Activated CD4-positive, alpha-beta T cell treated with anti-CD3 and anti-CD28 coated beads, Interleukin-2, amount 50 U/mL, for 48 hours (primary cell): ENCODE measurements at regions not wholly inside any gene's neighbourhood (a gene's known extent, or its start where the extent isn't known, plus 50 kb on each side); places are given as distances from the start of the nearest gene placed in this dataset.

ENCODE experiments used
- DNase-seq, 2 experiments: peaks; one replicate each; pipeline ENCODE4 v3.0.0-alpha.2; 2020

DNA sequence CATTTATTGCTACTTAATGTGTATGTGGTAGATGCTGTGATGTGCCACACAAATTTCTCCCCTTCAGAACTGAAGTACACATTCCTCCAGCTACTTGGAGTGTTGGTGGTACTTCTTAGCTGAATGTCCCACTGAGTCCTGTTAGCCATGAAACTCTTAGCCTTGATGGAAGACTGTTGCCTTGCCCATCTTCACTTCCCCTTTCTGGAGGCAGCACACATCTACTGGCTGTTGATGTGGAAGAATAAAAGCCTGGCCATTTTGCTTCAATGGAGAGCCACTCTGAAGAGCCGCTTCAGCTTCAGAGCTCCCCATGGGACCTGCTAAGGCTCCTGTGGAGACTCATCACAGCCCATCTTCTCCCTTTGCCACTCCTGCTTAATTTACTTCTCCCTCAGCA lies 157.7 kb upstream of the PITX2 start:
- no peak for DNase-seq

DNA sequence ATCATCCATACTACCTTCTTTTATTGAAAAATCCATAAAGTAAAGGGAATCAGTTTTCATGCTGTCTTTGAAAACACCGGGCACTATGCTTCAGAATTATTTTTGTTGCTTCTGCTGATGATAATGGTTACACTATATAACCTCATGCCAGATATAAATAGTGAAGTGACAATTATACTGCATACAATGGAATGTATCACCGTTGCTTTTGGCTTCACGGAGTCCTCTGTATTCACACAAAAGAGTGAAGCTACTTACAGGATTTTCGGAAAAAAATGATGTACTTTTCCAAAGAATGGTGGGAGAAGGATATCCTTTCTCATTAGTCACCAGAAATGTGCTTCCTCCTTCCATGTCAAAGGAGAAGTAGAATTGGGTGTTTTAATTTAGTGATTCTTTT lies 159.1 kb upstream of the PITX2 start:
- DNase-seq: no peak

DNA sequence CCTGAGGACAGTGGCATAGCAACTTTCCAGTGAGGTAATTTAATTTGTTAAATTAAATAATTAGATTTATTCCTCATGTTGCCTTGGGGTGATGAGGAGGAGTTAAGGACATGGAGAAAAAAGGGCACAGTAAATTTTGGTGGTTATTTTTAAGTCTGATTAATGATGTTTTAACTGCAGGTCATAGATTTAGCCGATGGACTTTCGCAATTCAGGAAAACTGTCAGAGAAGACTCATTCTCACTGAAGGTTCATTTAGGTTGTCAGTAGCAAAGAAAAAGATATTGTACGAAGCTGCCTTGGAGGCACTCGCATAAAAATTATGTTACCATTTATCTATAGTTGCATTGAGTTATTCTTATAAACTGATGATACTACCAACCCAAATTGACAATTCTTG lies 164.2 kb upstream of the PITX2 start:
- DNase-seq: no peak

DNA sequence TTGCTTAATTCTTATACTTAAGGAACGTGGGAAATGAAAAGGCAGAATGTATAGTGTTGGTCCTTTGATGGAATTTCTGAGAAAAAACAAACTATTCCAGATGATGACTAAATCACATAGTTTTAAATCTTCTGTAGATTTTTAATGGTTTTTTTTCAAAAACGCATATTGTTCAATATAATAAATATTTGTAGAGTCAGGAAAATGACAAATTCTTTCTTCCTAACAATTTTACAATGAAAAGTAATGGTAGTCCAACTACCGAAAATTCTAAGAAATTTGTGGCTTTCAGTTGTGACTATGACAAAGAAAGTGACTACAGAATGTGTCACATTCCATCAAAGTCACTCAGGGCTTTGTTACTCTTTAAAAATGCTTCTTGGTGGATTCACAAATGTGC lies 164.8 kb upstream of the PITX2 start:
- DNase-seq: no peak

DNA sequence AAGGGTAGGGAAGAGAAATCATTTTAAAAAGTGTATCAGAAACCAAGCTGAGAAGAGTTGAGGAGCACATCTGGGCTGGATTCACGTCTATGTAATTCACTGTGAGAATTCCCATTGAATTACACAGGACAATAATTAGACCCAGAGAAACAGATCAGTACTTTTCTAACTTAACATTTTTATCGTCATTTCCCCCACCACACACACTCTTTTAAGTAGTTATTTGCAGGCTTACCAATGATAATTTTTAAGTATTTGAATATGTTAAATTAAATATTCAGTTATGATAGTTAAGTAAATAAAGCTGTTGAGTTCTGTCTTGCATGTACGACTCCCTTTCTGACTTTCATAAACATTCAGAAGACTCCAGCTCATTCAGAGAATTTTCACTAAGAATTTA lies 165.4 kb upstream of the PITX2 start:
- DNase-seq: no peak

DNA sequence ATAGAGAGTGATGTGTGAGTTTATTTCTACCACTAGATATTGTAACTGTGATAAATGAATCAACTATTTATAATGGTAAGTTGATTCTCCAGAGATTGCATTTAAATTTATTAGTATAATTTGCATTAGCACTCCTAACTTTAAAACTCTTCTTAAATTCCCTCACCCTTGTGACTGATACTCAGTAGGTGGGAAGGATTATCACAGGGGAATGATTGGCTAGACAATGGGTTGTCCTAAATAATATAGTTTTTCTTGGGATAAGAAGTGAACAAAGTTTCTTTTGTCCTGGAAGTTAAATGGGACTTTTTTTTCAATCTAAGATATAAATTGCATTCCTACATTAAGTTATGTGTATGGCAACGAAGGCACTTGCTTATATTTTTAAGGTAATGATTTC lies 169.2 kb upstream of the PITX2 start:
- no peak for DNase-seq

DNA sequence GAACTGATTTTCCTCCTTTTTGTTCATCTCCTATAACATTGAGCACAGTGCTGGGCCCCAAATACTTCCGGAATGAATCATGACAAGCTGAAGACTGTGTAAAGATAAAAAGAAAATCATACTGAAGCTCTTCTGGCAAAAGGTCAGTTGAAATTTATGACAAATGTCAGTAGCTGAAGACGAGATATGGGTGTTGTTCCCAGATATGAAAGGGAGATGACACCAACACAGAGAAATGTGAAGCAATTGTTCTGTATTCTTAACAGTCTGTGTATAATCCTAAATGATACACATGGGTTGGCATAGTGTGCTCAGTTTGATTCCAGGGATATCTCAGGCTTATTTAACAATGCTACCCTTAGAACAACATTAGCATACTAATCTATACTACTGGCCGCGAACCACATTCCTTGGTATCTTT lies 170.5 kb upstream of the PITX2 start:
- no peak for DNase-seq

DNA sequence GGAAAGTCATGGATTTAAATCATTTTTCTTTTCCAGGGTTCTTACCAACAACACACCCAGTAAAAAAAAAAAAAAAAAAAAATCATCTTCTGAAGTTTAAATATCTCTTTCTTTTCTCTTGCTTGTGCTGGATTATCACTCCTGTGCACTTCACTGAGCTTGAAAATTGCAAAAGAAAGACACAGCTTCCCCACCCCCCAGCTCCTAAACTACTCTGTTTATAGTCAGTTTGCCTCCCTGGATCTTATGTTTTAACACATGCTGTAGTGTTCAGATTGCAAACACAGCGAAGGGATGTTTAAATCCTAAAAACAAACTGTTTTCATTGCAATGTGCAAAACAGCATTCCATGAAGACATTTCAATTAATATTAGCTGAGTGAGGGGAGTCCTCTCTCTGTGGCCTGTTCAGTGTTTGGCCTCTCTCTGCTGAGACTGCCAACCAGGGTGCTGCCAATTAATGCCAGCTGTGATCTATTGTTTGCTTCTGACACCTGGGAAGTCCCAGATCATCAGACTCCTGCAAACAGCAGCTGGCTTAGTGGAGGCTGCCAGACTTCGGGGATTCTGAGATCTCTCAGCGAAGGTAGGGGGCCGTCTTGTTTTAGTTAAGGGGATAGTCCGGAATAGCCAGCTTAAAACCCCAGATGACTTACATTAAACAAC lies 171.1 kb upstream of the PITX2 start:
- no peak for DNase-seq

DNA sequence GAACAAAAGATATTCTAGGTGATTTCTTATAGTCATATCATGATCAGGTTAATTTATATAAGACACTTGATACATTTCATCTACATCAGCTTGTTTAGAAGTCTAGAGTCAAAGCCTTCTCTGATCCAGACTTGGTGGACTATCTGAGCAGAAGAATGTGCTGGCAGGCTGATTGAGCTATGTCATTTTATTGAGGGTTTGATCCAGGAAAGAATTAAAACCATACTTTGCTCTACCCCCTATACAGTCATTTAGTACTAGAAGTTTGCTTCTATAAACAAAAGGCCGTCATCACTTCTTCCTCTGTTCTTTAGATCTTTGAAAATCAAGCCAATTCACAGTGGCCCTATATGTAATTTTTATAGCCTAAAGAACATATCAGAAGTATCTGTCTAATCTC lies 173.1 kb upstream of the PITX2 start:
- no peak for DNase-seq

DNA sequence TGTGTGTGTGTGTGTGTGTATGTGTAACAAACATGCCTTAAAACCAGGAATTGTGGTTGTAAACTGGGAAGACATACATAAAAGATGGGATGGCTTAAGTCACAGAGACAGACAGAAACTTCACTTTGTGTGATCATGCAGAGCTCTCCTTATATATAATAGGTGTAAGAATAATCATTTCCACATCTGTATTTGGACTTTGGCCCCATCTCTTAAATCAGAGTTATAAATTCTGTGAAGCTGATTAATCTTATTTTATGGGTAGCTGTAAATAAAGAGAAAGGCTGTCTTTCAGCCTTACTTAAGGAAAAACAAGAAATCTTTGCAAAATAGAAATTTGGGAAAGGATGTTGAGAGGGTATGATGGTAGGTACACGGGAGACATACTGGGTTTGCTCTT lies 174.6 kb upstream of the PITX2 start:
- DNase-seq: no peak

DNA sequence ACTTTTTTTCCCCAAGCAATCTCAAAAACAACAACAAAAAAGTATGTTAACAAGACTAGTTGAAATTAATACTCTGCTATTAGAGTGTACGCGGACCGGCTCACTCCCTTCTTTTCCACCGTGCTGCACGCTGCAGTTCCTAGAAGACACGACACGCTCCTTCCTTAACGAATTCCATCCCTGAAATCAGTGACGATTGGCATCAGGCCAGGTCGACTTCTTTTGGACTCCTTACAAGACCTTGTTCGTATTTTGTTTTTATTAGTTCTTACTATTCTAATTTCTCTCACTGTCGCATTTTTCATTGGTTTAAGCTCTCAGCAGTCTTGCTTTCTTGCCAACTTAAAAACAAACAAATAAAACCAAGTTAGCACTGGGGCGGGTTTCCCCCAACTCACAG lies 175.8 kb upstream of the PITX2 start:
- no peak for DNase-seq

DNA sequence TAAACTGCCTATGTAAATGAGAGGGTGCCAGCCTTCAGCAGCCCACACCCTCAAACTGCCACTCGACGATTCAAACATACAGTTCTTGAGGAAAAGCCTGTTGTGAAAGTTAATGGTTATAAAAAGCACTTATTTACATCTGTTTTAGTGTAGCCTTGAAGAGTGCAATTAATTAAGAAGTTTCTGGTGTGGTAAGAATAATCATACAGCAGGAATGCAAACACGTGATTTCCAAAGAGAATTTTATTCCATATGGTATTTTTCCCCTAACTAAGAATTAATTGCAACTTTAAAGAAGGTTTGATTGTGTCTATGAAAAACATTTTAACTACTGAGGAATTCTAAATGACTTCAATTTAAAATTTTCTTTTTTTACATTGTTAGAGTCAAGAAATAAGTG lies 176.3 kb upstream of the PITX2 start:
- no peak for DNase-seq

DNA sequence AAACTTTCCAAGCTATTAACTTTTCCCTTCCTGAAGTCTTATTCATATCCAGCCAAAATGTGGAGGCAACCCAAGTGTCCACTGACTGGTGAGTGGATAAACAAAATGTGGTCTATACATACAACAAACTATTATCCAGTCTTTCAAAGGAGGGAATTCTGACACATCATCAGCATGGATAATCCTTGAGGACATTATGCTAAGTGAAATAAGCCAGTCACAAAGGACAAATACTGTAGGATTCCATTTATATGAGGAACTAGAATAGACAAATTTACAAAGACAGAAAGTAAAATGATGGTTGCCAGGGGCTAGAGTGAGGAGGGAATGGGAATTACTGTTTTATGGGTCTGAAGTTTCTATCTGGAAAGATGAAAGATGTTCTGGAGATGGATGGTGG lies 178.7 kb upstream of the PITX2 start:
- DNase-seq: no peak

DNA sequence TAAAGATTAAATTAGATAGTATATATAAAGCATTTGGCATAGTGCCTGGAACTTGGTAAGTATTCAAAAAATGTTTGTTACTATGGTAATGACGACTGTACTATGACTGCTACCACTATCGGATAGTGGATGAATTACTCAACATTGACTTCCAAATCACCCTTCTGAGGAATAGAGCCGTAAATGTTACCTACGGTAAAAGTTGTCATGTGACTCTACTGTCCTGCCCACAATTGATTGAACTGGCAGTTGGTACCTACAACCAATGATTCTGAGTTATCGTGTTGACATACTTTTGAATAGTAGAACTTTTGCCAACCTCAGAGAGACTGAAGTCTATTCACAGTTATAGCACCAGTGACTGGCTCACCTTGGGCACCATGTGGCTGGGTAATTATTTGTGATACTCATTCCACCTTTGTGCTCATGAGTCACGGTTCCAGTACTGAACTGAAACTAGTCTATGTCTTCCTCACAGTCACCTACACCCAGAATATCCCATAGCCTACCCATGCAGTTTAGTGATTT lies 185.5 kb upstream of the PITX2 start:
- no peak for DNase-seq

DNA sequence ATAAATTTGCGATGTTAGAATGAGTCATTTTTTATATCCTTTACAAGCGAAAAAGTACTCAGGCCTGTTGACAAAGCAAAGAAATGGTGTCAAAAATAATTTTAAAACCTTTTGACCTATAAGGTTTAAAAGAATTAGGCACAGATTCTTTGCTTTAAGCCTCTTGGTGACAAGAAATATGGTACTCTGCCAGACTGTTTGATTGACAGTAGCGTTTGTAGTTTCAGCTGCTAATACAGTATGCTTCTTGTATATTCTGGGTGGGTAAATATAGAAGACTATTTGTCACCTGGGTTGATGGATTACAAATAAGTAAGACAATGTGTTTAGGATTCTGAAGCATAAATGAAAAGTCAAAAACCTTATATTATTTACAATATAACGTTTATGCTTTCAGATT lies 193.1 kb upstream of the PITX2 start:
- no peak for DNase-seq

DNA sequence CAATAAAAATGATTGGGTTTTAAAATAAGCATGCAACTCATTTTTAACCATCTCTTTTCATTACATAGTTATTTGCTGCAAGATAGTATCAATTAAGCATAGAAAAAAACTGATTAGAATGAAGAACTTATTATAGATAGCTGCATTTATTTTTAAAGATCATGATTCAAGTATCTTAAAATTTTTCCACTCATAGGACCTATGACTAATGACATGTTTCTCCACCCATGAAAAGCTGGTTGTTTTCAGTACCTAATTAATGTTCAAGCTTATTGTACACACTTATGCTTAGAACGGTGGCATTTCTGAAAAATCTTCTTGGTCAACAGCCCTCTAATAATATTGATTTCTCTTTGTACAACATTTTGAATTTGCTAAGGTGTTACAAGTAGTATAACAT lies 193.5 kb upstream of the PITX2 start:
- DNase-seq: no peak

DNA sequence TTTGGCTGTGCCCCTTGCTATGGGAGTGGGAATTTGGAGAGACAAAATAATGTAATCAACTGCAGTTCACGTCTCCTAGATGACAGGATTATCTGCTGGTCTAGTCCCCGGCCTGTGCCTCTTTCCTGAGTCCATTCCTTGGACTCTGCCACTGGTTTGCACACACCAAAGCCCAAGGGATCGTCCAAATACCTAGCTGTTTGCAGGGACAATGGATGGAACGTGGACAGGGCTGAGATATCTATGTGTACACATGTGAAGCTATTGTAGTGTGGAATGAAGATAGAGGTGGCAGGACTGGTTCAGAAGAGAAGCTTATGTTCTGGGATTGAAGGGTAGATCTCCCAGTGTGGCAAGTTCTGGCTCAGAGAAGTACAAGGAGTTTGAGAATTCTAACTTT lies 198.3 kb upstream of the PITX2 start:
- no peak for DNase-seq

DNA sequence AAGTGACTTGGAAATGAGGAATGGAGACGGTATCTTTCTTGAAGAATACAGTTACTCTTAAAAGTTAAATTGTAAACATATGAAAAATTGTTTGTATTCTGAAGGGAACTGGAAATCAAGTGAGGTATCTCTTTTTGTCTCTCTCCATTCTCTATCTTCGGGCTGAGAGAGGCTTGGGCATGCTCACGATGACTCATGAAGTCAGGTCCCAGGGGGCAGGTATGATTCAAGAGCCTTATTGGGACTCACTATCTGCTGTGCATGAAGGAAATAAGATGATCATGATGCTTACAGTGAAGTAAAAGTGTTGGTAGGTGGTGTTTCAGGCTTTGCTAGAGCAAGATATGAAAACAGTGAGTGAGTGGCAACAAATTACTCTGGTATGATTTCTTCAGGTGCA lies 200.4 kb upstream of the PITX2 start:
- no peak for DNase-seq

DNA sequence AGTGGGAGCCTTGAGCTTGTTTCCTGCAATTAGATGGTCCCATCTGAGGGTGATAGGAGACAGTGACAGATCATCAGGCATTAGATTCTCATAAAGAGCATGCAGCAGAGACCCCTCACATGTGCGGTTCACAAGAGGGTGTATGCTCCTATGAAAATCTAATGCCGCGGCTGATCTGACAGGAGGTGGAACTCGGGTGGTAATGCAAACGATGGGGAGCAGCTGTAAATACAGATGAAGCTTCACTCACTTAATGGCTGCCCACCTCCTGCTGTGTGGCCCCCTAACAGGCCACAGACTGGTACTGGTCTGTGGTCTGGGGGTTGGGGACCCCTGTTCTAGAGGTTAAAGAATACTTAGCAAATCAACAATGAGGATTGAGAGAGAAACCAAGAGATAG lies 201.5 kb upstream of the PITX2 start:
- DNase-seq: no peak

DNA sequence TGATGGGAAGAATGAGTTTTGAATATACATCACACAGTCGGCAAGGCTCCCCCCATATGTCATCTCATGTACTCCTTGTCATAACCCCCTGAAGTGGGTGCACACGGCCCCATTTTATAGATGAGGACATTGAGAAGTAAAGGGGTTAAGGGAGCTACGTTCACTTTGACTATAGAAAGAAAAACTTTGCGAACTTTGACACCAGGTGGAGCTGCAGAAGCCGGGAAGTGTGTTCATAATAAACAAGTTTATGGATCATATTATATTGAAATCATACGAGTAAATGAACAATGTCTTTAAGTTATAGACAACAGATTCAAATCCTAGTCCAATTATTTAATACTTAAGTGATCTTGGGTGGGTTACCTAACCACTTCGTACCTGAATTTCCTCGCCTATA lies 203.8 kb upstream of the PITX2 start:
- no peak for DNase-seq

DNA sequence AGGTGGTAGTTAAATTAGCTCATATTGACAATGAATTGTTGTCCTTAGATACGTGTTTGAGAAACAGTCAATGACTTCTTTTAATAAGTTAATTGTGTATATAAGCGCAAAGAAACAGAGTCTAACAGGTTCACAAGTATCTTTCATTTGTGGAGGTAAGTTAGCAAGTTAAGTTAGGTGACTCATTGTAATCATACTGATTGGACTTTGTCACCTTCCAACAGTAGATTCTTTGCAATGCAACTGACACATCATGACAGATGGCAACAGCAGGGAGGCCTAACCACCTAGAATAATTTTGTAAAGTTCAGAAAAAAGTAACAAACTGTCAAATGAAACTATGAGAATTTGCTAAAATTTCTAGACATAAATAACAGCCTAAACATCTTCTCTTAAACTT lies 207.6 kb upstream of the PITX2 start:
- DNase-seq: no peak

DNA sequence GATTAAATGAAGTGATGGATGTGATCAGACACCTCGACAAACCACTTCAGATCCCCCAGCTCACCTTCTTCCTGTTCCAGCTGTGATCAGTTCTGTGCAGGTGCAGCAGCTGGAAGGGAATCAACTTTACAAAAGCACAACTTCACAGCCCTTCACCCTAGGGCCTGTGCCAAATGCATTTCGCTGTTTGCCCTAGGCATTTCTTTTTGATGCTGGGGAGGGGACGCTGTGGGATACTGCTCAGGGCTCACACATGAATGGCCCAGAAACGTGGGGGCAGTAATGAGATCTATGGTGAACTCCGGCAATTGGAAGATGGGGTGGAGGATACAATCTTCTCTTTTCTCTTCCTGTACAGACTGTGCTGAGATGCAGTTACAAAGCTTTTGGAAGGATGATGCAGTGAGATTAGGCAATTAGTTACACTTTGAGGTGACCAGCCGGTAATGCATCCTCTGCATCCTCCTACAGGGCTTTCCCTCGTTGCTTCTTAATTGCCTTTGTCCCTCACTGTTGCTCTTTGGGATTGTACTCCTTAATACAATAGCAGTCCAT lies 215.1 kb upstream of the PITX2 start:
- no peak for DNase-seq

DNA sequence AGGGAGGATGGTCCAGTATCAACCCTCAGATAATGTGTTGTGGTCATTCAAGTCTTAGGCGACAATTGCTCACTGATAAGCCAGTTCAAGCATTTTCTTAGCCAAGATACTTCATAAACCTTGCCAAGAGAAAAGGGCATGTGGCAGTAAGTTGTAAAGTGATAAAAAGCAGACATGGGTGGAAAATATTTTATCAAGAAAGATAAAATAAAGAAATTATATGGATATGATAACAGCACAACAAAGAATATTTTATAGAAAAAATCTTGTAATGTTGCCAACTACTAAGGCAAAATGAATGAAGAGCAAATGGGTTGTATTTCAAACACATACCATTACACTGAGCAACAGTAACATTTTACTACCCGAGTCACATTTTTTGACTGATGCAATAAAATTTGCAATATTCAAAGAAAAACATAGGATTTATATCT lies 217.4 kb upstream of the PITX2 start:
- DNase-seq: no peak

DNA sequence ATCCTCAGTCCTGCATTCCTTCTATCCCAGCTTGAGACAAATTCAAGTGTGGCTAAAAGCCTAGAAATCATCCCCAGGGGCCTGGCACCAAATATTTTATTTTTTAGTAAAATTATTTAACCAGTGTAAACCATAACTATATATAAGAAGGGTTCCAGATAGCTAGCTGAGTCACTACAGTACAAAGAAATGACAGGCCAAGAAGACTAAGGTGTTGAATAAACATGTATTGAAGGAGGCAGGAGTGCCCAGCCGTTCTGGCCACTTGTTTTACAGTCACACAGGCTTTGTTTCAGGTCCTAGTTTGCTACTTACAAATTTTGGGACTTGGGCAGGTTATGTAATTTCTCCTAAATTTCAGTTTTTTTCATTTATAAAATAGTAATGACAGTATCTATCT lies 225.9 kb upstream of the PITX2 start:
- DNase-seq: no peak

DNA sequence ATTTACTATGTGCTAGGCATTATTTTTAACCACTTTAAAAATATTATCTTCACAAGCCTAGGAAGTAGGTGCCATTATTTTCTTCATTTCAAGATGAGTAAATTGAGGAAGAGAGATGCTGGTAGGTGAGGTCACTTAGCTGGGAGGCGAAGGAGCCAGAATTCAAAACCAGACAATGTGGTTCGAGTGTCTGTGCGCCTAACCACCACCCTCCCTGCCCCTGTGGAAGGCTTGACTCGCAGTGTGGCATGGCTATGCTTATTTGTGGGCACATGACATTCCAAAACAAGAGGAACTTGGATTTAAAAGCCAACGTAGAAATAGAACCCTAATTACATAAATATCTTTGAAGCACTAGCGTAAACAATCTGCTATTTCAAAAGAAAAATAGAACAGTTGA lies 226.6 kb upstream of the PITX2 start:
- no peak for DNase-seq
